ENCODE measurements at regions not wholly inside any gene's neighbourhood (a gene's known extent, or its start where the extent isn't known, plus 50 kb on each side); places are given as distances from the start of the nearest gene placed in this dataset.

DNA sequence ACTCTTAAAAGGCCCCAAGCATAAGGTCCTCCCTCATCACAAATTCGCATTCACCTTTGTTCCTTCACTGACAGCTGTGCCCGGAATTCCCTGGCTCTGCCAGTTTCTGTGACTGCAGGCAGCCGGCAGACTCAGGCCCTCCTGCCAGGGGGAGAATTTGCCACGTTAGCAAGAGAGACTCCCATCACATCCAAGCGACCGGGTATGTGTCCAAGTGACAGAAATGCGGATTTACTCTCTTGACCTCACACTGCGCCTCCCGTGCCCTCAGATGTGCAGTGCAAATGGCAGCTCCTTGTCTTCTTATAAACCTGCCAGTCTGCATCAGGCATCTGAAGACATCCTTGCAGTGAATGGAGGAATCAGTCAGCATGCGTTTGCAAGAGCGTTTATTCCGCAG, 187.1 kb upstream of the WWC1 start:
- in situ Hi-C loops (cut with MboI; ENCODE audit: low pct_unique_long_range_greater_than_20kb, low sequenced_read_pairs, unreplicated experiment), result no loop called here
- no peak for DNase-seq (ENCODE audit: low spot score)

DNA sequence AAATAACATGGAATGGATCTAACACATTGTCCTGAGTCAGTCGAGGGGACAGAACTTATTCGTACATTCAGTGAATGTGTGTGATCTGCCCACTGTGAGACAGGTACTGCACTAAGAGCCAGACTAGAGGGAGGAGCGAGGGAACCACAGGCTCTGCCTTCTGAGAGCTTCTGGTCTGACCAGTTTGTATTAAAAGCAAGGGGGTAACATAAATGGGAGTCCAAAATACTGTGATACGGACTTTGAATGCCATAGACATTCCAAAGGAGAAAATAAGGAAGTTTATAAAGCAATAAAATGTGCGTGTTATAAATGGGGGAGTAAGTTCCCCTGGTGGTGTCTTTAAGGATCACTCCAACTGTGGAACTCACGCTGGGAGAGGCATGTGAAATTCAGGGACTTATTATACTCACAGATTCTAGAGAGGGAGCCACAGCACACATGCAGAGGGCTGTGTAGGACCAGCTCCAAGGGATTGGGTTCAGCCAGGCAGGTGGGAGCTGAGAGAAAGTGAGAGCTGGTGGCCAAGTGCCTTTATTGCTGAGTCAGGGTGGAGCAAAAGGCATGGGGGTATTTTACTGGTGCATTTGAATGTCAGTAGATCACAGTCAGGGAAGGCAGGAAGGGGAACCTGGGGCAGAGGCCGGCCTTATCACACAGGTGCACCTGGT, 186.5 kb upstream of the WWC1 start:
- TF ChIP-seq, protein P1, sequence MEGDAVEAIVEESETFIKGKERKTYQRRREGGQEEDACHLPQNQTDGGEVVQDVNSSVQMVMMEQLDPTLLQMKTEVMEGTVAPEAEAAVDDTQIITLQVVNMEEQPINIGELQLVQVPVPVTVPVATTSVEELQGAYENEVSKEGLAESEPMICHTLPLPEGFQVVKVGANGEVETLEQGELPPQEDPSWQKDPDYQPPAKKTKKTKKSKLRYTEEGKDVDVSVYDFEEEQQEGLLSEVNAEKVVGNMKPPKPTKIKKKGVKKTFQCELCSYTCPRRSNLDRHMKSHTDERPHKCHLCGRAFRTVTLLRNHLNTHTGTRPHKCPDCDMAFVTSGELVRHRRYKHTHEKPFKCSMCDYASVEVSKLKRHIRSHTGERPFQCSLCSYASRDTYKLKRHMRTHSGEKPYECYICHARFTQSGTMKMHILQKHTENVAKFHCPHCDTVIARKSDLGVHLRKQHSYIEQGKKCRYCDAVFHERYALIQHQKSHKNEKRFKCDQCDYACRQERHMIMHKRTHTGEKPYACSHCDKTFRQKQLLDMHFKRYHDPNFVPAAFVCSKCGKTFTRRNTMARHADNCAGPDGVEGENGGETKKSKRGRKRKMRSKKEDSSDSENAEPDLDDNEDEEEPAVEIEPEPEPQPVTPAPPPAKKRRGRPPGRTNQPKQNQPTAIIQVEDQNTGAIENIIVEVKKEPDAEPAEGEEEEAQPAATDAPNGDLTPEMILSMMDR (IDR thresholded peaks at IDR 0.05; ENCODE audit: extremely low read depth, insufficient read depth, missing control alignments), result no peak
- no peak for DNase-seq (ENCODE audit: low spot score)
- in situ Hi-C loops (cut with MboI; ENCODE audit: low pct_unique_long_range_greater_than_20kb, low sequenced_read_pairs, unreplicated experiment), result no loop called here

More for the DNA sequence above, 187.1 kb upstream of the WWC1 start:
- TF ChIP-seq, protein P1 (IDR thresholded peaks at IDR 0.05; ENCODE audit: extremely low read depth, insufficient read depth, missing control alignments), result no peak

- in situ Hi-C loops (cut with MboI; ENCODE audit: low pct_unique_long_range_greater_than_20kb, low sequenced_read_pairs, unreplicated experiment), result no loop called here
Measured at GRCh38 chr5:168106008-168106761, 185.3 kb upstream of the WWC1 start.

DNA sequence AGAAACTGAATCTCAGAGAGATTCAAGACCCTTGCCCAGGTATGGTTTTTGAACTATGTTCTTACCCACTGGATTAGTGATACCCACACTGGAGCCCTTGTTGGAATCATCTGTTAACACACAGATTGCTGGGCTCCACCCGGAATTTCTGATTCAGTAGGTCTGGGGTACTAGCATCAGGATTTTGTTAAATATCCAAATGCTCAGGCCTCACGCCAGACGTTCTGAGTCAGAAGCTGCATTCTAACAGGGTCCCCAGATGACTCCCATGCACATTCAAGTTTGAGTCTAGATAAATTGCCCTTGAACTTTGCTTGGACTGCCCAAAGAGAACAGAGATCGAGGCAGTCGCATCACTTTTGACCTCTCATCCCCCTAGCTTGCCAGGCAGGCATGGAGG, 182.0 kb upstream of the WWC1 start:
- TF ChIP-seq, protein P1 (IDR thresholded peaks at IDR 0.05; ENCODE audit: extremely low read depth, insufficient read depth, missing control alignments), result no peak
- no peak for DNase-seq (ENCODE audit: low spot score)
- in situ Hi-C loops (cut with MboI; ENCODE audit: low pct_unique_long_range_greater_than_20kb, low sequenced_read_pairs, unreplicated experiment), result no loop called here

More at GRCh38 chr5:168106008-168106761, 185.3 kb upstream of the WWC1 start:
- DNase-seq (ENCODE audit: low spot score), result no peak
- TF ChIP-seq, protein P1 (IDR thresholded peaks at IDR 0.05; ENCODE audit: extremely low read depth, insufficient read depth, missing control alignments), result no peak

- DNase-seq (ENCODE audit: low spot score), result no peak
- TF ChIP-seq, protein P1 (IDR thresholded peaks at IDR 0.05; ENCODE audit: extremely low read depth, insufficient read depth, missing control alignments), result no peak
- in situ Hi-C loops (cut with MboI; ENCODE audit: low pct_unique_long_range_greater_than_20kb, low sequenced_read_pairs, unreplicated experiment), result no loop called here
Measured at GRCh38 chr5:168110384-168110783, 181.1 kb upstream of the WWC1 start.

DNA sequence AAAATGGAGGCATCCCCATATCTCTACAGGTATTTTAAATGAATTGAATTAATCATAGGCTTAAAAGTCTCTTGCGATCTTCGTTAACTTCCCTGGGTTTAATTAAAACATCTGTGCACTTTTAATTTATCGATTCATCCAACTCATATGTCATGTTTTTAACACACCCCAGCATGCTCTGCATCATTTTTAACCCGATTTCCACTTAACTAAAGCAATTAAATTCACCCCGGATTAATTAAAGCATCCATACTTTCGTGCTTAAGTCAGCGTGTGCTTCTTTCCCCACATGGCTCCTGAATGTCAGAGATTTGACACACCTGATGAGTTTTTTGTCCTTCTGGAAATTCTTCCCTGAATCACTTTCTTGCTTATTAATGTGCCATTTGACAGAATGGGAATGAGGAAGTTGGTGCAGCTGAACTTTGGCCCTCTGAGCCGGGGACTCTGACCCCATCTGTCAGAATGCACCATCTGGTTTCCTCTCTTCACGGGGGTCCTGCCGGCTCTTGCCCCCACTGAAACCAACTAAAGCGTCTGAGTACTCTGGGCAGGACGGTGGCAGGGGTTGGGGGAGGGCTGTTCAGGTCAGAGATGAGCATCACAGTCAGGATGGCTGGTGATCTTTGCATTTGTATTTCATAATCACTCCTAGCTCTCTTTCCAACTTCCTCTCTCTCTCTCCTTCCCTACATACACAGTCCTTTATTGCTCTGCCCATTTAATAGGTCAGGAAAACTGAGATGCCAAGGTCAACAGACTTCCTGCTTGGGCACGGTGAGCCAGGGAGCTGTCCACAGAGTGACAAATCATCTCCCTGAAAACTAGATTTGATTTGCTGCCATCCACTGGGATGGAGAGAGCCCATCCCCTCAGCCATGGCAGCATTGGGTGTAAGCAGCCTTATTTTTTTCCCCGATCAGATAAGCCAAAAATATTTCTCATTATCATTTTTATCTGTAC, 180.3 kb upstream of the WWC1 start:
- DNase-seq (ENCODE audit: low spot score), result no peak
- in situ Hi-C loops (cut with MboI; ENCODE audit: low pct_unique_long_range_greater_than_20kb, low sequenced_read_pairs, unreplicated experiment), result no loop called here
- TF ChIP-seq, protein P1 (IDR thresholded peaks at IDR 0.05; ENCODE audit: extremely low read depth, insufficient read depth, missing control alignments), result no peak
